Testis (tissue), 2 donors: ENCODE measurements at regions not wholly inside any gene's neighbourhood (a gene's known extent, or its start where the extent isn't known, plus 50 kb on each side); places are given as distances from the start of the nearest gene placed in this dataset.

Source experiments
- DNase-seq: peaks from one replicate; pipeline ENCODE4 v3.0.0-alpha.2; 2019
- H3K27ac ChIP-seq, 2 donors: fragments of 200-600 bp; sonication (generic); one replicate each; pipeline ENCODE4 v1.5.1; 2019
- H3K27me3 ChIP-seq: fragments of 200-600 bp; sonication (generic); one replicate; pipeline ENCODE4 v1.5.1; 2019
- H3K36me3 ChIP-seq: fragments of 200-600 bp; sonication (generic); one replicate; pipeline ENCODE4 v1.5.1; 2017; ENCODE audit warnings: low read depth; ENCODE audit errors: missing control alignments
- H3K4me1 ChIP-seq: fragments of 200-600 bp; sonication (generic); one replicate; pipeline ENCODE4 v1.5.1; 2019
- H3K4me3 ChIP-seq, 2 donors: fragments of 200-600 bp; sonication (generic); one replicate each; pipeline ENCODE4 v1.5.1; 2017 to 2019
- H3K9me3 ChIP-seq: fragments of 200-600 bp; sonication (generic); one replicate; pipeline ENCODE4 v1.5.1; 2017
- CTCF ChIP-seq, 3 experiments: fragments of 450-650 bp in 2 of 3; fragments of 200-600 bp in 1 of 3; sonication (generic) in 1 of 3; IDR thresholded peaks; one replicate each; pipeline ENCODE4 v1.5.1; 2016 to 2019; ENCODE audit warnings: antibody characterized with exemption in 3 of 3, mild to moderate bottlenecking in 2 of 3, moderate library complexity in 1 of 3
- POLR2A ChIP-seq: fragments of 450-650 bp; IDR thresholded peaks from one replicate; pipeline ENCODE4 v1.6.1; 2017; ENCODE audit warnings: antibody characterized with exemption, mild to moderate bottlenecking, moderate library complexity
- WGBS, 2 donors: methylation state at CpG; one replicate each; pipeline ENCODE4 v1.1.5; 2018; 5-methylcytosine and 5-hydroxymethylcytosine counted together
- intact Hi-C: fragments of 100-400 bp; cut with DNase I; formaldehyde crosslinking; loops from one replicate; pipeline ENCODE4 v1.15.1; 2023; ENCODE audit warnings: low total_unique reads

- TF ChIP-seq CTCF (IDR thresholded peaks at IDR 0.05): no peak
- H3K4me3 ChIP-seq: no peak overlapping the region
- peaks cover 69% of the 10 kb centered on the region for H3K4me1 ChIP-seq
- H3K36me3 ChIP-seq: no peaks in the 10 kb centered on the region
- intact Hi-C loops: no loop called here
- H3K27ac ChIP-seq: peak overlapping the region in 1 of 2 donors; percentile 92
- 71 to 77% methylated on average over 17 of the region's 17 CpGs for WGBS, 2 donors
- no peaks in the 10 kb centered on the region for H3K27me3 ChIP-seq
- H3K9me3 ChIP-seq: no peaks in the 10 kb centered on the region
- DNase-seq: no peak
These were observed 144.7 kb upstream of the IER5L start for GRCh38 chr9:129322641-129323375.

GRCh38 chr9:129322022-129322621, 144.1 kb upstream of the IER5L start:
- H3K4me3 ChIP-seq: no peak overlapping the region
- 89 to 90% methylated on average over 2 to 7 of the region's 7 CpGs for WGBS, 2 donors

GRCh38 chr9:129321286-129322021, 143.4 kb upstream of the IER5L start:
- Histone ChIP-seq H3K4me3 (peak overlapping the region; percentile 37 to 54), H3K36me3 (no peaks in the 10 kb centered on the region), H3K9me3 (no peaks in the 10 kb centered on the region), H3K4me1 (peaks cover 82% of the 10 kb centered on the region), H3K27ac (peak overlapping the region; percentile 87 to 92), H3K27me3 (no peaks in the 10 kb centered on the region)
- DNase-seq: peak; percentile 14
- 71 to 74% methylated on average over 20 of the region's 20 CpGs for WGBS, 2 donors
- intact Hi-C loops: no loop called here
- TF ChIP-seq POLR2A: no peak
- TF ChIP-seq CTCF (IDR thresholded peaks at IDR 0.05): no peak

More at GRCh38 chr9:129322022-129322621, 144.1 kb upstream of the IER5L start:
- no peak for DNase-seq
- Histone ChIP-seq H3K9me3 (no peaks in the 10 kb centered on the region), H3K27me3 (no peaks in the 10 kb centered on the region), H3K27ac (peak overlapping the region; percentile 87 to 92), H3K4me1 (peaks cover 76% of the 10 kb centered on the region), H3K36me3 (no peaks in the 10 kb centered on the region)
- TF ChIP-seq POLR2A (no peak), CTCF (IDR thresholded peaks at IDR 0.05) (no peak)
- intact Hi-C loops: no loop called here

- intact Hi-C loops: no loop called here
- no peaks in the 10 kb centered on the region for H3K27me3 ChIP-seq
- DNase-seq: peak; percentile 82
- peak overlapping the region; percentile 37 to 54 for H3K4me3 ChIP-seq
- TF ChIP-seq CTCF (IDR thresholded peaks at IDR 0.05) (peak in 1 of 3 experiments; percentile 5), POLR2A (no peak)
- no peaks in the 10 kb centered on the region for H3K36me3 ChIP-seq
- no peaks in the 10 kb centered on the region for H3K9me3 ChIP-seq
- H3K27ac ChIP-seq: peak overlapping the region; percentile 87 to 92
- 1 to 7% methylated on average over 25 to 46 of the region's 46 CpGs for WGBS, 2 donors
- H3K4me1 ChIP-seq: peaks cover 88% of the 10 kb centered on the region
These were observed 142.7 kb upstream of the IER5L start for GRCh38 chr9:129320575-129321285.
